Sigmoid colon (tissue), 6 donors: ENCODE measurements at regions not wholly inside any gene's neighbourhood (a gene's known extent, or its start where the extent isn't known, plus 50 kb on each side); places are given as distances from the start of the nearest gene placed in this dataset.

ENCODE experiments used
- DNase-seq: peaks from one replicate; pipeline ENCODE4 v3.0.0-alpha.2; 2019
- H3K27ac ChIP-seq, 4 donors: fragments of 200-600 bp; sonication (generic); one replicate each; pipeline ENCODE4 v1.5.1; 2016 to 2019; ENCODE audit warnings: mild to moderate bottlenecking in 1 of 4
- H3K27me3 ChIP-seq, 3 donors: fragments of 200-600 bp; sonication (generic); one replicate each; pipeline ENCODE4 v1.5.1; 2019; ENCODE audit warnings: mild to moderate bottlenecking in 1 of 3
- H3K36me3 ChIP-seq, 4 donors: fragments of 200-600 bp; sonication (generic); one replicate each; pipeline ENCODE4 v1.5.1; 2016 to 2019
- H3K4me1 ChIP-seq, 4 donors: fragments of 200-600 bp; sonication (generic); one replicate each; pipeline ENCODE4 v1.5.1; 2017 to 2019
- H3K4me3 ChIP-seq, 4 donors: fragments of 200-600 bp; sonication (generic); one replicate each; pipeline ENCODE4 v1.5.1; 2017 to 2019; ENCODE audit warnings: mild to moderate bottlenecking in 2 of 4, moderate library complexity in 1 of 4
- H3K9me3 ChIP-seq, 4 donors: fragments of 200-600 bp in 3 of 4; sonication (generic) in 3 of 4; one replicate each; pipeline versions ENCODE4 v1.5.1 to v1.6.1; 2013 to 2019
- CTCF ChIP-seq, 4 experiments: fragments of 450-650 bp in 3 of 4; fragments of 200-600 bp in 1 of 4; IDR thresholded peaks; one replicate each; pipeline ENCODE4 v1.5.1; 2016 to 2019; ENCODE audit warnings: antibody characterized with exemption in 4 of 4, mild to moderate bottlenecking in 3 of 4, moderate library complexity in 2 of 4
- EP300 ChIP-seq, 4 donors: sonication (generic); formaldehyde crosslinking; IDR thresholded peaks; one replicate each; pipeline ENCODE4 v1.6.1; 2017; ENCODE audit warnings: antibody characterized with exemption in 4 of 4
- POLR2A ChIP-seq, 2 donors: fragments of 450-650 bp; IDR thresholded peaks; one replicate each; pipeline ENCODE4 v1.6.1; 2016; ENCODE audit warnings: antibody characterized with exemption in 2 of 2, mild to moderate bottlenecking in 2 of 2, moderate library complexity in 2 of 2
- POLR2AphosphoS5 ChIP-seq, 4 donors: sonication (generic); formaldehyde crosslinking; IDR thresholded peaks; one replicate each; pipeline ENCODE4 v1.6.1; 2017; ENCODE audit warnings: antibody characterized with exemption in 4 of 4
- WGBS, 2 donors: extraction: QIAGEN DNeasy Blood & Tissue Kit; methylation state at CpG; one replicate each; pipeline ENCODE4 v1.1.7; 2013; 5-methylcytosine and 5-hydroxymethylcytosine counted together
- intact Hi-C: fragments of 100-400 bp; cut with DNase I; formaldehyde crosslinking; loops from one replicate; pipeline ENCODE4 v1.15.1; 2023
- donor health status: healthy with polysubstance abuse.
- donor health status: healthy.

- 76 to 81% methylated on average over 15 of the region's 15 CpGs for WGBS, 2 donors
- no peak overlapping the region for H3K27ac ChIP-seq
- no peak overlapping the region for H3K4me3 ChIP-seq
- H3K9me3 ChIP-seq = no peaks in the 10 kb centered on the region
- TF ChIP-seq EP300 (IDR thresholded peaks at IDR 0.05) (no peak), CTCF (IDR thresholded peaks at IDR 0.05) (no peak), POLR2A (IDR thresholded peaks at IDR 0.05) (no peak), POLR2AphosphoS5 (IDR thresholded peaks at IDR 0.05) (no peak)
- H3K36me3 ChIP-seq = no peaks in the 10 kb centered on the region
- no peaks in the 10 kb centered on the region for H3K4me1 ChIP-seq
- no peaks in the 10 kb centered on the region for H3K27me3 ChIP-seq
- DNase-seq = no peak
- intact Hi-C loops = no loop called here
Measured at GRCh38 chr2:9708683-9709538, 78.1 kb upstream of the YWHAQ start.

- Histone ChIP-seq H3K4me1 (no peaks in the 10 kb centered on the region), H3K36me3 (no peaks in the 10 kb centered on the region), H3K9me3 (no peaks in the 10 kb centered on the region), H3K27ac (no peak overlapping the region), H3K27me3 (no peaks in the 10 kb centered on the region), H3K4me3 (no peak overlapping the region)
- WGBS, 2 donors = 86 to 92% methylated on average over 11 of the region's 11 CpGs
- intact Hi-C loops = no loop called here
- TF ChIP-seq CTCF (IDR thresholded peaks at IDR 0.05) (no peak), EP300 (IDR thresholded peaks at IDR 0.05) (no peak), POLR2AphosphoS5 (IDR thresholded peaks at IDR 0.05) (no peak), POLR2A (IDR thresholded peaks at IDR 0.05) (no peak)
- DNase-seq = no peak
Measured at GRCh38 chr2:9709539-9710285, 78.9 kb upstream of the YWHAQ start.

- DNase-seq = no peak
Measured at GRCh38 chr2:9710311-9710710, 79.5 kb upstream of the YWHAQ start.

GRCh38 chr2:9712263-9712662, 81.5 kb upstream of the YWHAQ start:
- Histone ChIP-seq H3K9me3 (no peaks in the 10 kb centered on the region), H3K27me3 (no peaks in the 10 kb centered on the region), H3K27ac (no peak overlapping the region), H3K4me1 (no peaks in the 10 kb centered on the region), H3K36me3 (no peaks in the 10 kb centered on the region), H3K4me3 (no peak overlapping the region)
- no peak for TF ChIP-seq POLR2A (IDR thresholded peaks at IDR 0.05)
- TF ChIP-seq POLR2AphosphoS5 (IDR thresholded peaks at IDR 0.05) = no peak
- TF ChIP-seq CTCF (IDR thresholded peaks at IDR 0.05) = no peak
- TF ChIP-seq EP300 (IDR thresholded peaks at IDR 0.05) = no peak
- WGBS, 2 donors = 79 to 89% methylated on average over 11 of the region's 11 CpGs
- intact Hi-C loops = no loop called here
- peak; percentile 39 for DNase-seq

More at GRCh38 chr2:9710311-9710710, 79.5 kb upstream of the YWHAQ start:
- Histone ChIP-seq H3K27ac (no peak overlapping the region), H3K4me1 (no peaks in the 10 kb centered on the region), H3K4me3 (no peak overlapping the region), H3K9me3 (no peaks in the 10 kb centered on the region), H3K27me3 (no peaks in the 10 kb centered on the region), H3K36me3 (no peaks in the 10 kb centered on the region)
- intact Hi-C loops = no loop called here
- 91 to 93% methylated on average over 7 of the region's 7 CpGs for WGBS, 2 donors
- no peak for TF ChIP-seq EP300 (IDR thresholded peaks at IDR 0.05)
- TF ChIP-seq CTCF (IDR thresholded peaks at IDR 0.05) = no peak
- TF ChIP-seq POLR2AphosphoS5 (IDR thresholded peaks at IDR 0.05) = no peak
- no peak for TF ChIP-seq POLR2A (IDR thresholded peaks at IDR 0.05)
